H9 (cell line): ENCODE measurements at regions not wholly inside any gene's neighbourhood (a gene's known extent, or its start where the extent isn't known, plus 50 kb on each side); places are given as distances from the start of the nearest gene placed in this dataset.

Source experiments
- DNase-seq: peaks from one replicate; pipeline ENCODE4 v3.0.0-alpha.2; 2017
- H2AFZ ChIP-seq: one replicate; pipeline ENCODE4 v1.6.1; 2013; ENCODE audit warnings: mild to moderate bottlenecking, low read length, control low read depth, moderate library complexity
- H2AK5ac ChIP-seq: 2 replicates; pipeline ENCODE4 v1.6.1; 2013; ENCODE audit warnings: low read length, control low read depth, mixed read lengths; ENCODE audit not compliant: insufficient read length
- H2BK120ac ChIP-seq: one replicate; pipeline ENCODE4 v1.6.1; 2013; ENCODE audit warnings: low read depth, mild to moderate bottlenecking, low read length, control low read depth, inconsistent platforms; ENCODE audit not compliant: poor library complexity, severe bottlenecking
- H2BK12ac ChIP-seq: 2 replicates; pipeline ENCODE4 v1.6.1; 2013; ENCODE audit warnings: low read length, control low read depth, mixed read lengths, low read depth; ENCODE audit not compliant: insufficient read length
- H2BK15ac ChIP-seq: 2 replicates; pipeline ENCODE4 v1.6.1; 2013; ENCODE audit warnings: low read depth, low read length, control low read depth
- H2BK20ac ChIP-seq: one replicate; pipeline ENCODE4 v1.6.1; 2013; ENCODE audit warnings: low read depth, mild to moderate bottlenecking, low read length, control low read depth, inconsistent platforms; ENCODE audit not compliant: poor library complexity, severe bottlenecking
- H2BK5ac ChIP-seq: 2 replicates; pipeline ENCODE4 v1.6.1; 2013; ENCODE audit warnings: low read length, control low read depth, mixed read lengths; ENCODE audit not compliant: insufficient read length
- H3K14ac ChIP-seq: 2 replicates; pipeline ENCODE4 v1.6.1; 2013; ENCODE audit warnings: low read length, control low read depth; ENCODE audit not compliant: insufficient read depth
- H3K18ac ChIP-seq: 2 replicates; pipeline ENCODE4 v1.6.1; 2013; ENCODE audit warnings: low read depth, mild to moderate bottlenecking, mixed read lengths, low read length, control low read depth; ENCODE audit not compliant: insufficient read length
- H3K23ac ChIP-seq: 2 replicates; pipeline ENCODE4 v1.6.1; 2013; ENCODE audit warnings: low read length, control low read depth, mixed read lengths, low read depth; ENCODE audit not compliant: insufficient read length
- H3K23me2 ChIP-seq: 2 replicates; pipeline ENCODE4 v1.6.1; 2013; ENCODE audit warnings: low read depth, mild to moderate bottlenecking, mixed read lengths, low read length, control low read depth; ENCODE audit not compliant: insufficient read length, poor library complexity, severe bottlenecking
- H3K27ac ChIP-seq: 2 replicates; pipeline ENCODE4 v1.5.1; 2013; ENCODE audit warnings: low read length, control low read depth, mixed read lengths, low read depth; ENCODE audit not compliant: insufficient read length
- H3K27me3 ChIP-seq: 2 replicates; pipeline ENCODE4 v1.6.1; 2013; ENCODE audit warnings: low read length, control low read depth, inconsistent platforms; ENCODE audit not compliant: insufficient read depth
- H3K4ac ChIP-seq: 2 replicates; pipeline ENCODE4 v1.6.1; 2013; ENCODE audit warnings: low read depth, mild to moderate bottlenecking, control low read depth, inconsistent platforms, low read length, moderate library complexity
- H3K4me1 ChIP-seq: 2 replicates; pipeline ENCODE4 v1.6.1; 2013; ENCODE audit warnings: low read length, control low read depth, inconsistent platforms; ENCODE audit not compliant: insufficient read depth
- H3K4me2 ChIP-seq: 2 replicates; pipeline ENCODE4 v1.6.1; 2013; ENCODE audit warnings: low read length, control low read depth, mixed read lengths; ENCODE audit not compliant: insufficient read length, insufficient read depth
- H3K56ac ChIP-seq: 2 replicates; pipeline ENCODE4 v1.6.1; 2013; ENCODE audit warnings: low read depth, mild to moderate bottlenecking, mixed read lengths, low read length, control low read depth; ENCODE audit not compliant: insufficient read length
- H3K79me1 ChIP-seq: 2 replicates; pipeline ENCODE4 v1.6.1; 2013; ENCODE audit warnings: low read depth, mild to moderate bottlenecking, moderate library complexity, low read length, control low read depth, inconsistent platforms; ENCODE audit not compliant: insufficient read depth, poor library complexity, severe bottlenecking
- H3K79me2 ChIP-seq: 2 replicates; pipeline ENCODE4 v1.6.1; 2013; ENCODE audit warnings: low read length, control low read depth, inconsistent platforms; ENCODE audit not compliant: insufficient read depth
- H3K9ac ChIP-seq: 2 replicates; pipeline ENCODE4 v1.6.1; 2013; ENCODE audit warnings: low read length, control low read depth, mixed read lengths; ENCODE audit not compliant: insufficient read length; ENCODE audit errors: extremely low read depth
- H3K9me3 ChIP-seq: one replicate; pipeline ENCODE4 v1.6.1; 2013; ENCODE audit warnings: low read depth, low read length, inconsistent platforms; ENCODE audit not compliant: control insufficient read depth
- H3T11ph ChIP-seq: one replicate; pipeline ENCODE4 v1.6.1; 2013; ENCODE audit warnings: mild to moderate bottlenecking, low read length, control low read depth, inconsistent platforms
- H4K20me1 ChIP-seq: one replicate; pipeline ENCODE4 v1.6.1; 2013; ENCODE audit not compliant: control insufficient read depth, insufficient read length, insufficient read depth
- H4K5ac ChIP-seq: 2 replicates; pipeline ENCODE4 v1.6.1; 2013; ENCODE audit warnings: low read depth, mild to moderate bottlenecking, mixed read lengths, low read length, control low read depth; ENCODE audit not compliant: insufficient read length
- H4K8ac ChIP-seq: replicated peaks from 2 replicates; pipeline ENCODE4 v1.6.1; 2013; ENCODE audit warnings: low read length, control low read depth, mixed read lengths, low read depth; ENCODE audit not compliant: insufficient read length
- H4K91ac ChIP-seq: 2 replicates; pipeline ENCODE4 v1.6.1; 2013; ENCODE audit warnings: low read depth, mild to moderate bottlenecking, moderate library complexity, mixed read lengths, low read length, control low read depth; ENCODE audit not compliant: insufficient read length
- H3K27ac Mint-ChIP-seq, 3 experiments: 2 replicates in 2 of 3; 3 replicates in 1 of 3; pipeline ENCODE4 v1.8.0; 2020 to 2021; ENCODE audit warnings: mixed read lengths in 3 of 3, mild to moderate bottlenecking in 1 of 3, moderate library complexity in 1 of 3
- H3K27me3 Mint-ChIP-seq: 2 replicates; pipeline ENCODE4 v1.8.0; 2021; ENCODE audit warnings: low read depth, mild to moderate bottlenecking, moderate library complexity, mixed read lengths
- H3K36me3 Mint-ChIP-seq, 3 experiments: 2 replicates in 2 of 3; 3 replicates in 1 of 3; pipeline ENCODE4 v1.8.0; 2020 to 2021; ENCODE audit warnings: low read depth in 3 of 3, mixed read lengths in 3 of 3; ENCODE audit not compliant: insufficient read depth in 1 of 3
- H3K4me1 Mint-ChIP-seq, 2 experiments: 2 replicates each; pipeline ENCODE4 v1.8.0; 2020; ENCODE audit warnings: mixed read lengths in 2 of 2
- H3K4me3 Mint-ChIP-seq, 2 experiments: 2 replicates in 1 of 2; 3 replicates in 1 of 2; pipeline ENCODE4 v1.8.0; 2020 to 2021; ENCODE audit warnings: mild to moderate bottlenecking in 2 of 2, mixed read lengths in 2 of 2, moderate library complexity in 1 of 2
- H3K9me3 Mint-ChIP-seq, 2 experiments: 2 replicates in 1 of 2; 3 replicates in 1 of 2; pipeline ENCODE4 v1.8.0; 2020; ENCODE audit warnings: mild to moderate bottlenecking in 2 of 2, mixed read lengths in 2 of 2, moderate library complexity in 1 of 2
- WGBS: extraction: QIAGEN DNeasy Blood & Tissue Kit; methylation state at CpG from one replicate; pipeline ENCODE4 v1.1.7; 2013; ENCODE audit warnings: missing lambda C conversion rate, low lambda C conversion rate, mixed read lengths; ENCODE audit not compliant: insufficient read length; ENCODE audit errors: extremely low coverage; 5-methylcytosine and 5-hydroxymethylcytosine counted together
- TF ChIP-seq, protein P1 (sequence below): fragments of 200-600 bp; sonication (generic); conservative IDR thresholded peaks from 3 replicates; pipeline ENCODE4 v1.8.0; 2021; ENCODE audit warnings: antibody characterized with exemption, mild to moderate bottlenecking

DNA sequence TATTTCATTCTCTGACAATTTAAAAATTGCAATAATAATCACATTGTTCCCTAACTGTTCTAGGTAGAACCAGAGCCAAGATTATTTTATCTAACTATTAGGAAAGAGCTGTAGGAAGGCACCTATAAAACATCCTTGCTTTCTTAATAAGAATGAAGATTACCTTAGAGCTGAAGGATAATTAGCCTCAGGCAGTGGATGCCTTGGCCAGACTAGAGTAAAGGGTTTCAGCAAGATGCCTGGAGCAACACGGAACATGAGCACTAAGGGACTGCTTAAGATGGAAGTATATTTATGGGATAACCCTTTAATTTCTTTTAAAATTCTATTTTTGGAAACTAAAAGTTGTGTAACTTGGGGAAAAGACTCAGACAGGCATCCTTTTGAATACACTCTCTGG, 456.6 kb upstream of the RBMS3 start:
- no peak overlapping the region for H3K4me3 Mint-ChIP-seq
- H3K27ac Mint-ChIP-seq: no peak overlapping the region
- H4K5ac ChIP-seq: no peak overlapping the region
- H2BK120ac ChIP-seq: no peak overlapping the region
- no peaks in the 10 kb centered on the region for H3K79me1 ChIP-seq
- H4K8ac ChIP-seq: no peak overlapping the region
- no peaks in the 10 kb centered on the region for H3K36me3 Mint-ChIP-seq
- no peak overlapping the region for H2AK5ac ChIP-seq
- no peaks in the 10 kb centered on the region for H4K20me1 ChIP-seq
- no peaks in the 10 kb centered on the region for H3K4me1 ChIP-seq
- no peak overlapping the region for H3K4me2 ChIP-seq
- DNase-seq: no peak
- no peak overlapping the region for H3K9ac ChIP-seq
- no peaks in the 10 kb centered on the region for H3K27me3 ChIP-seq
- H3K23me2 ChIP-seq: no peaks in the 10 kb centered on the region
- H3K4me1 Mint-ChIP-seq: no peaks in the 10 kb centered on the region
- no peak overlapping the region for H3K18ac ChIP-seq
- no peak overlapping the region for H2BK12ac ChIP-seq
- no peak overlapping the region for H3K56ac ChIP-seq
- H3K4ac ChIP-seq: no peak overlapping the region
- TF ChIP-seq, protein P1, sequence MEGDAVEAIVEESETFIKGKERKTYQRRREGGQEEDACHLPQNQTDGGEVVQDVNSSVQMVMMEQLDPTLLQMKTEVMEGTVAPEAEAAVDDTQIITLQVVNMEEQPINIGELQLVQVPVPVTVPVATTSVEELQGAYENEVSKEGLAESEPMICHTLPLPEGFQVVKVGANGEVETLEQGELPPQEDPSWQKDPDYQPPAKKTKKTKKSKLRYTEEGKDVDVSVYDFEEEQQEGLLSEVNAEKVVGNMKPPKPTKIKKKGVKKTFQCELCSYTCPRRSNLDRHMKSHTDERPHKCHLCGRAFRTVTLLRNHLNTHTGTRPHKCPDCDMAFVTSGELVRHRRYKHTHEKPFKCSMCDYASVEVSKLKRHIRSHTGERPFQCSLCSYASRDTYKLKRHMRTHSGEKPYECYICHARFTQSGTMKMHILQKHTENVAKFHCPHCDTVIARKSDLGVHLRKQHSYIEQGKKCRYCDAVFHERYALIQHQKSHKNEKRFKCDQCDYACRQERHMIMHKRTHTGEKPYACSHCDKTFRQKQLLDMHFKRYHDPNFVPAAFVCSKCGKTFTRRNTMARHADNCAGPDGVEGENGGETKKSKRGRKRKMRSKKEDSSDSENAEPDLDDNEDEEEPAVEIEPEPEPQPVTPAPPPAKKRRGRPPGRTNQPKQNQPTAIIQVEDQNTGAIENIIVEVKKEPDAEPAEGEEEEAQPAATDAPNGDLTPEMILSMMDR: no peak
- no peak overlapping the region for H4K91ac ChIP-seq
- H3K23ac ChIP-seq: no peak overlapping the region
- WGBS: no CpG with 5 or more reads among the region's 1 CpG
- H3K27me3 Mint-ChIP-seq: no peaks in the 10 kb centered on the region
- H3K9me3 ChIP-seq: no peaks in the 10 kb centered on the region
- no peak overlapping the region for H2AFZ ChIP-seq
- H3K9me3 Mint-ChIP-seq: no peaks in the 10 kb centered on the region
- H2BK15ac ChIP-seq: no peak overlapping the region
- no peak overlapping the region for H3T11ph ChIP-seq
- no peak overlapping the region for H3K14ac ChIP-seq
- H3K79me2 ChIP-seq: no peaks in the 10 kb centered on the region
- no peak overlapping the region for H2BK20ac ChIP-seq
- H2BK5ac ChIP-seq: no peak overlapping the region
- no peak overlapping the region for H3K27ac ChIP-seq
